SK-N-SH (cell line): ENCODE measurements at regions not wholly inside any gene's neighbourhood (a gene's known extent, or its start where the extent isn't known, plus 50 kb on each side); places are given as distances from the start of the nearest gene placed in this dataset.

Experiments
- CTCF ChIA-PET: fragments of 300-600, 350-600 bp; formaldehyde crosslinking; extraction: SDS; loops from one replicate; lab custom pipeline; 2021; lab: Yijun Ruan, JAX
- POLR2A ChIA-PET: fragments of 350-600 bp; sonication (Branson Sonifier 250); formaldehyde crosslinking; extraction: SDS; loops from one replicate; lab custom pipeline; 2020; ENCODE audit warnings: antibody characterized with exemption, inconsistent platforms; lab: Yijun Ruan, JAX
- DNase-seq: peaks from one replicate; pipeline ENCODE4 v3.0.0; 2012
- H2AFZ ChIP-seq: fragments of 200-600 bp; sonication (generic); 2 replicates; pipeline ENCODE4 v1.8.1; 2016; ENCODE audit warnings: antibody characterized with exemption, mild to moderate bottlenecking, low read depth
- H3F3A ChIP-seq: fragments of 200-600 bp; sonication (generic); replicated peaks from 2 replicates; pipeline ENCODE3; 2016; ENCODE audit warnings: antibody characterized with exemption, mild to moderate bottlenecking; ENCODE audit not compliant: insufficient read depth
- H3K27ac ChIP-seq, 2 experiments: fragments of 200-500 bp in 1 of 2; fragments of 200-600 bp in 1 of 2; sonication (Bioruptor generic) in 1 of 2; sonication (generic), shearing (Covaris generic) in 1 of 2; 2 replicates each; pipeline versions ENCODE4 v1.5.1 to v1.6.1; 2014 to 2016; ENCODE audit warnings: low read depth in 2 of 2, inconsistent platforms in 1 of 2, low read length in 1 of 2, mild to moderate bottlenecking in 1 of 2, mixed read lengths in 1 of 2
- H3K27me3 ChIP-seq: fragments of 200-600 bp; sonication (generic), shearing (Covaris generic); 2 replicates; pipeline ENCODE4 v1.6.1; 2016; ENCODE audit warnings: mixed run types; ENCODE audit not compliant: insufficient read depth
- H3K36me3 ChIP-seq, 2 experiments: fragments of 200-500 bp in 1 of 2; fragments of 200-600 bp in 1 of 2; sonication (Bioruptor generic) in 1 of 2; sonication (generic) in 1 of 2; replicated peaks in 1 of 2; 2 replicates each; pipeline versions ENCODE3 to v1.5.1; 2014 to 2016; ENCODE audit warnings: low read length in 1 of 2, mild to moderate bottlenecking in 1 of 2; ENCODE audit not compliant: insufficient read depth in 2 of 2, control insufficient read depth in 1 of 2
- H3K4me1 ChIP-seq, 2 experiments: fragments of 200-500 bp in 1 of 2; fragments of 200-600 bp in 1 of 2; sonication (Bioruptor generic) in 1 of 2; sonication (generic), shearing (Covaris generic) in 1 of 2; 2 replicates each; pipeline versions ENCODE4 v1.5.1 to v1.6.1; 2014 to 2016; ENCODE audit warnings: low read depth in 1 of 2, low read length in 1 of 2, mixed run types in 1 of 2; ENCODE audit not compliant: insufficient read depth in 2 of 2, control insufficient read depth in 1 of 2
- H3K4me2 ChIP-seq: fragments of 200-600 bp; sonication (generic), shearing (Covaris generic); 2 replicates; pipeline ENCODE4 v1.6.1; 2017; ENCODE audit warnings: mixed run types
- H3K4me3 ChIP-seq, 2 experiments: fragments of 200-500 bp in 1 of 2; fragments of 200-600 bp in 1 of 2; sonication (Bioruptor generic) in 1 of 2; sonication (generic), shearing (Covaris generic) in 1 of 2; 2 replicates each; pipeline versions ENCODE4 v1.5.1 to v1.8.1; 2014 to 2016; ENCODE audit warnings: low read depth in 2 of 2, inconsistent platforms in 1 of 2, low read length in 1 of 2, mild to moderate bottlenecking in 1 of 2, mixed read lengths in 1 of 2, moderate library complexity in 1 of 2
- H3K79me2 ChIP-seq: fragments of 200-600 bp; sonication (generic); 2 replicates; pipeline ENCODE4 v1.8.1; 2017; ENCODE audit warnings: mild to moderate bottlenecking; ENCODE audit not compliant: insufficient read depth
- H3K9ac ChIP-seq: fragments of 200-600 bp; sonication (generic); 2 replicates; pipeline ENCODE4 v1.6.1; 2017; ENCODE audit warnings: mixed run types
- H3K9me2 ChIP-seq: fragments of 200-600 bp; sonication (generic); 2 replicates; pipeline ENCODE4 v1.6.1; 2017; ENCODE audit warnings: mixed run types
- H3K9me3 ChIP-seq: fragments of 200-600 bp; sonication (generic); 2 replicates; pipeline ENCODE4 v1.6.1; 2017; ENCODE audit warnings: mixed run types, mild to moderate bottlenecking, moderate library complexity
- H4K20me1 ChIP-seq: fragments of 200-600 bp; sonication (generic); 2 replicates; pipeline ENCODE4 v1.6.1; 2017; ENCODE audit warnings: mild to moderate bottlenecking, mixed run types; ENCODE audit not compliant: insufficient read depth
- CHD2 ChIP-seq: fragments of 150-350 bp; IDR thresholded peaks from 2 replicates; pipeline ENCODE4 v1.6.1; 2018; ENCODE audit warnings: low read length; ENCODE audit not compliant: partially characterized antibody
- FOSL2 ChIP-seq: IDR thresholded peaks from 2 replicates; pipeline ENCODE4 v1.4.0; 2012; ENCODE audit warnings: low read depth, mild to moderate bottlenecking, moderate library complexity, borderline replicate concordance
- FOXJ3 ChIP-seq: sonication (generic); formaldehyde crosslinking; IDR thresholded peaks from 2 replicates; pipeline ENCODE4 v1.5.1; 2020; ENCODE audit warnings: mild to moderate bottlenecking, missing genetic modification reagents
- JUND ChIP-seq: IDR thresholded peaks from 2 replicates; pipeline ENCODE4 v1.4.0; 2012
- MEF2A ChIP-seq: IDR thresholded peaks from 2 replicates; pipeline ENCODE4 v1.4.0; 2012; ENCODE audit warnings: low read depth, borderline replicate concordance
- POLR2AphosphoS5 ChIP-seq: IDR thresholded peaks from 2 replicates; pipeline ENCODE4 v1.6.1; 2012; ENCODE audit warnings: low read depth, low read length
- RAD21 ChIP-seq: IDR thresholded peaks from 2 replicates; pipeline ENCODE4 v1.6.1; 2012; ENCODE audit warnings: mild to moderate bottlenecking, low read length
- REST ChIP-seq: IDR thresholded peaks from 2 replicates; pipeline ENCODE4 v1.6.1; 2012; ENCODE audit warnings: mild to moderate bottlenecking, low read depth, low read length, moderate library complexity
- RXRA ChIP-seq: IDR thresholded peaks from 2 replicates; pipeline ENCODE4 v1.4.0; 2012; ENCODE audit warnings: low read depth, mild to moderate bottlenecking, borderline replicate concordance
- SIN3A ChIP-seq: IDR thresholded peaks from 2 replicates; pipeline ENCODE4 v1.6.1; 2012; ENCODE audit warnings: low read depth, mild to moderate bottlenecking, low read length, moderate library complexity, borderline replicate concordance
- SMC3 ChIP-seq: IDR thresholded peaks from 2 replicates; pipeline ENCODE4 v1.6.1; 2012; ENCODE audit warnings: low read depth, low read length, improper control_type of control experiment
- TAF1 ChIP-seq: IDR thresholded peaks from 2 replicates; pipeline ENCODE4 v1.6.1; 2012; ENCODE audit warnings: low read depth, mild to moderate bottlenecking, low read length, moderate library complexity, borderline replicate concordance
- YY1 ChIP-seq: IDR thresholded peaks from 2 replicates; pipeline ENCODE4 v1.4.0; 2012; ENCODE audit warnings: low read depth, mild to moderate bottlenecking
- ZBTB33 ChIP-seq: IDR thresholded peaks from 2 replicates; pipeline ENCODE4 v1.4.0; 2012; ENCODE audit warnings: low read depth, borderline replicate concordance
- WGBS: methylation state at CpG from one replicate; pipeline ENCODE4 v1.1.6; 2017; ENCODE audit warnings: low lambda C conversion rate; 5-methylcytosine and 5-hydroxymethylcytosine counted together
- TF ChIP-seq, protein P1 (sequence below): IDR thresholded peaks from 2 replicates; pipeline ENCODE4 v1.4.0; 2012; ENCODE audit warnings: low read depth
- TF ChIP-seq, protein P2 (sequence below): IDR thresholded peaks from 2 replicates; pipeline ENCODE4 v1.4.0; 2012; ENCODE audit warnings: low read depth, borderline replicate concordance

GRCh38 chr13:39225860-39226259 lies 187.6 kb downstream of the NHLRC3 start (continued):
- TF ChIP-seq TAF1 (no peak), YY1 (no peak), SMC3 (no peak)
- TF ChIP-seq, protein P1, sequence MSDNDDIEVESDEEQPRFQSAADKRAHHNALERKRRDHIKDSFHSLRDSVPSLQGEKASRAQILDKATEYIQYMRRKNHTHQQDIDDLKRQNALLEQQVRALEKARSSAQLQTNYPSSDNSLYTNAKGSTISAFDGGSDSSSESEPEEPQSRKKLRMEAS: no peak

GRCh38 chr13:39226359-39226758 lies 188.1 kb downstream of the NHLRC3 start:
- H3K79me2 ChIP-seq: no peaks in the 10 kb centered on the region
- 58% methylated on average over 3 of the region's 3 CpGs for WGBS
- H2AFZ ChIP-seq: no peak overlapping the region
- DNase-seq: no peak
- ChIA-PET CTCF (no interaction called here), POLR2A (no interaction called here)
- no peaks in the 10 kb centered on the region for H3K4me1 ChIP-seq
- H3K36me3 ChIP-seq: no peaks in the 10 kb centered on the region
- no peaks in the 10 kb centered on the region for H4K20me1 ChIP-seq
- H3F3A ChIP-seq: no peaks in the 10 kb centered on the region
- H3K9ac ChIP-seq: no peak overlapping the region
- no peaks in the 10 kb centered on the region for H3K9me2 ChIP-seq
- H3K4me2 ChIP-seq: no peak overlapping the region
- H3K9me3 ChIP-seq: no peaks in the 10 kb centered on the region
- TF ChIP-seq MEF2A: no peak
- no peak for TF ChIP-seq ZBTB33
- TF ChIP-seq SMC3: no peak
- TF ChIP-seq JUND: no peak
- no peak for TF ChIP-seq RAD21
- TF ChIP-seq POLR2AphosphoS5: no peak
- TF ChIP-seq FOSL2: no peak
- TF ChIP-seq, protein P1: no peak
- TF ChIP-seq FOXJ3 (CRISPR knock-in tag): no peak
- no peak for TF ChIP-seq SIN3A
- no peak for TF ChIP-seq CHD2
- no peak for TF ChIP-seq RXRA
- TF ChIP-seq REST: no peak
- TF ChIP-seq, protein P2, sequence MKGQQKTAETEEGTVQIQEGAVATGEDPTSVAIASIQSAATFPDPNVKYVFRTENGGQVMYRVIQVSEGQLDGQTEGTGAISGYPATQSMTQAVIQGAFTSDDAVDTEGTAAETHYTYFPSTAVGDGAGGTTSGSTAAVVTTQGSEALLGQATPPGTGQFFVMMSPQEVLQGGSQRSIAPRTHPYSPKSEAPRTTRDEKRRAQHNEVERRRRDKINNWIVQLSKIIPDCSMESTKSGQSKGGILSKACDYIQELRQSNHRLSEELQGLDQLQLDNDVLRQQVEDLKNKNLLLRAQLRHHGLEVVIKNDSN: no peak
- H3K4me3 ChIP-seq: no peak overlapping the region
- H3K27ac ChIP-seq: no peak overlapping the region
- no peaks in the 10 kb centered on the region; the same call in 1 of the 2 replicates for H3K27me3 ChIP-seq
